Liver (tissue), 8 donors: ENCODE measurements at regions not wholly inside any gene's neighbourhood (a gene's known extent, or its start where the extent isn't known, plus 50 kb on each side); places are given as distances from the start of the nearest gene placed in this dataset.
A peak's percentile ranks its signal among the peaks of the same experiment; 100 is the strongest.

Experiments used
- DNase-seq: peaks from one replicate; pipeline ENCODE4 v3.0.0-alpha.2; 2017; ENCODE audit warnings: low spot score
- H3K27ac ChIP-seq, 2 donors: one replicate each; pipeline ENCODE4 v1.7.0; 2013; ENCODE audit warnings: inconsistent platforms in 2 of 2, low read length in 2 of 2, control low read depth in 1 of 2, low read depth in 1 of 2, mild to moderate bottlenecking in 1 of 2
- H3K27me3 ChIP-seq, 4 donors: one replicate each; pipeline versions ENCODE4 v1.6.1 to v1.7.0; 2013; ENCODE audit warnings: low read length in 3 of 4, inconsistent platforms in 1 of 4, mild to moderate bottlenecking in 1 of 4, moderate library complexity in 1 of 4; ENCODE audit not compliant: control insufficient read depth in 4 of 4, insufficient read depth in 4 of 4
- H3K36me3 ChIP-seq, 4 donors: one replicate each; pipeline versions ENCODE4 v1.6.1 to v1.7.0; 2013; ENCODE audit warnings: low read length in 3 of 4, mild to moderate bottlenecking in 3 of 4, low read depth in 1 of 4, moderate library complexity in 1 of 4; ENCODE audit not compliant: control insufficient read depth in 4 of 4, insufficient read depth in 3 of 4
- H3K4me1 ChIP-seq, 4 donors: one replicate each; pipeline versions ENCODE4 v1.6.1 to v1.7.0; 2013; ENCODE audit warnings: low read length in 3 of 4, mild to moderate bottlenecking in 3 of 4, moderate library complexity in 1 of 4; ENCODE audit not compliant: control insufficient read depth in 4 of 4, insufficient read depth in 4 of 4
- H3K4me3 ChIP-seq, 3 donors: one replicate each; pipeline versions ENCODE4 v1.6.1 to v1.7.0; 2013; ENCODE audit warnings: low read length in 3 of 3, control low read depth in 1 of 3, low read depth in 1 of 3, mild to moderate bottlenecking in 1 of 3
- H3K9ac ChIP-seq, 2 donors: one replicate each; pipeline ENCODE4 v1.7.0; 2013; ENCODE audit warnings: low read length in 2 of 2, mild to moderate bottlenecking in 2 of 2, moderate library complexity in 2 of 2, control low read depth in 1 of 2, low read depth in 1 of 2
- H3K9me3 ChIP-seq, 4 donors: one replicate each; pipeline versions ENCODE4 v1.6.1 to v1.7.0; 2013; ENCODE audit warnings: low read length in 3 of 4; ENCODE audit not compliant: control insufficient read depth in 4 of 4
- EGR1 ChIP-seq, 2 donors: IDR thresholded peaks; 2 replicates each; pipeline ENCODE4 v1.6.1; 2016 to 2018; ENCODE audit warnings: antibody characterized with exemption in 2 of 2, low read depth in 2 of 2
- FOXA1 ChIP-seq: IDR thresholded peaks from 2 replicates; pipeline ENCODE4 v1.6.1; 2016; ENCODE audit warnings: antibody characterized with exemption
- GABPA ChIP-seq, 2 donors: IDR thresholded peaks in 1 of 2; conservative IDR thresholded peaks in 1 of 2; 2 replicates each; pipeline ENCODE4 v1.6.1; 2016; ENCODE audit warnings: antibody characterized with exemption in 2 of 2, mild to moderate bottlenecking in 1 of 2, moderate library complexity in 1 of 2
- HNF4A ChIP-seq, 2 donors: conservative IDR thresholded peaks; 2 replicates each; pipeline ENCODE4 v1.6.1; 2016; ENCODE audit warnings: antibody characterized with exemption in 2 of 2, mild to moderate bottlenecking in 2 of 2
- HNF4G ChIP-seq: IDR thresholded peaks from 2 replicates; pipeline ENCODE4 v1.6.1; 2016; ENCODE audit warnings: antibody characterized with exemption
- JUND ChIP-seq, 2 donors: IDR thresholded peaks; 2 replicates each; pipeline ENCODE4 v1.6.1; 2016; ENCODE audit warnings: antibody characterized with exemption in 2 of 2
- MAX ChIP-seq: IDR thresholded peaks from 2 replicates; pipeline ENCODE4 v1.6.1; 2016; ENCODE audit warnings: antibody characterized with exemption
- NR2F2 ChIP-seq: IDR thresholded peaks from 2 replicates; pipeline ENCODE4 v1.6.1; 2016; ENCODE audit warnings: antibody characterized with exemption
- RAD21 ChIP-seq, 2 donors: IDR thresholded peaks; 2 replicates each; pipeline ENCODE4 v1.6.1; 2016; ENCODE audit warnings: antibody characterized with exemption in 2 of 2, mild to moderate bottlenecking in 2 of 2
- REST ChIP-seq: IDR thresholded peaks from 2 replicates; pipeline ENCODE4 v1.6.1; 2016; ENCODE audit warnings: antibody characterized with exemption, mild to moderate bottlenecking
- SP1 ChIP-seq: IDR thresholded peaks from 2 replicates; pipeline ENCODE4 v1.6.1; 2018; ENCODE audit warnings: antibody characterized with exemption, mild to moderate bottlenecking
- YY1 ChIP-seq: IDR thresholded peaks from 2 replicates; pipeline ENCODE4 v1.6.1; 2016; ENCODE audit warnings: antibody characterized with exemption, mild to moderate bottlenecking
- WGBS: extraction: QIAGEN DNeasy Blood & Tissue Kit; methylation state at CpG from one replicate; pipeline ENCODE4 v1.1.7; 2013; 5-methylcytosine and 5-hydroxymethylcytosine counted together
- TF ChIP-seq, protein P1 (sequence below): fragments of 150-350 bp; IDR thresholded peaks from 2 replicates; pipeline ENCODE4 v1.5.1; 2017; ENCODE audit warnings: improper control_type of control experiment, low read depth, low read length; ENCODE audit not compliant: missing input control
- TF ChIP-seq, protein P2 (sequence below): IDR thresholded peaks from 2 replicates; pipeline ENCODE4 v1.6.1; 2016; ENCODE audit warnings: antibody characterized with exemption
- TF ChIP-seq, protein P3 (sequence below): IDR thresholded peaks from 2 replicates; pipeline ENCODE4 v1.6.1; 2016; ENCODE audit warnings: antibody characterized with exemption
- donor health status: healthy.
- donor health status: healthy.
- donor health status: healthy.
- donor health status: healthy.
- donor health status: healthy.

GRCh38 chr18:78596794-78597345, 382.7 kb upstream of the SALL3 start:
- H3K4me3 ChIP-seq, result no peak overlapping the region
- no peaks in the 10 kb centered on the region for H3K4me1 ChIP-seq
- no peak overlapping the region for H3K9ac ChIP-seq
- no peak overlapping the region for H3K27ac ChIP-seq
- DNase-seq, result no peak
- no peak for TF ChIP-seq JUND (IDR thresholded peaks at IDR 0.05)
- TF ChIP-seq HNF4G, result no peak
- TF ChIP-seq, protein P1, sequence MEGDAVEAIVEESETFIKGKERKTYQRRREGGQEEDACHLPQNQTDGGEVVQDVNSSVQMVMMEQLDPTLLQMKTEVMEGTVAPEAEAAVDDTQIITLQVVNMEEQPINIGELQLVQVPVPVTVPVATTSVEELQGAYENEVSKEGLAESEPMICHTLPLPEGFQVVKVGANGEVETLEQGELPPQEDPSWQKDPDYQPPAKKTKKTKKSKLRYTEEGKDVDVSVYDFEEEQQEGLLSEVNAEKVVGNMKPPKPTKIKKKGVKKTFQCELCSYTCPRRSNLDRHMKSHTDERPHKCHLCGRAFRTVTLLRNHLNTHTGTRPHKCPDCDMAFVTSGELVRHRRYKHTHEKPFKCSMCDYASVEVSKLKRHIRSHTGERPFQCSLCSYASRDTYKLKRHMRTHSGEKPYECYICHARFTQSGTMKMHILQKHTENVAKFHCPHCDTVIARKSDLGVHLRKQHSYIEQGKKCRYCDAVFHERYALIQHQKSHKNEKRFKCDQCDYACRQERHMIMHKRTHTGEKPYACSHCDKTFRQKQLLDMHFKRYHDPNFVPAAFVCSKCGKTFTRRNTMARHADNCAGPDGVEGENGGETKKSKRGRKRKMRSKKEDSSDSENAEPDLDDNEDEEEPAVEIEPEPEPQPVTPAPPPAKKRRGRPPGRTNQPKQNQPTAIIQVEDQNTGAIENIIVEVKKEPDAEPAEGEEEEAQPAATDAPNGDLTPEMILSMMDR, result no peak
- peaks cover 0 to 7% (median under 1%) of the 10 kb centered on the region in 4 donors for H3K9me3 ChIP-seq
- H3K27me3 ChIP-seq, result no peaks in the 10 kb centered on the region
- WGBS, result 55% methylated on average over 8 of the region's 8 CpGs
- H3K36me3 ChIP-seq, result no peaks in the 10 kb centered on the region

DNA sequence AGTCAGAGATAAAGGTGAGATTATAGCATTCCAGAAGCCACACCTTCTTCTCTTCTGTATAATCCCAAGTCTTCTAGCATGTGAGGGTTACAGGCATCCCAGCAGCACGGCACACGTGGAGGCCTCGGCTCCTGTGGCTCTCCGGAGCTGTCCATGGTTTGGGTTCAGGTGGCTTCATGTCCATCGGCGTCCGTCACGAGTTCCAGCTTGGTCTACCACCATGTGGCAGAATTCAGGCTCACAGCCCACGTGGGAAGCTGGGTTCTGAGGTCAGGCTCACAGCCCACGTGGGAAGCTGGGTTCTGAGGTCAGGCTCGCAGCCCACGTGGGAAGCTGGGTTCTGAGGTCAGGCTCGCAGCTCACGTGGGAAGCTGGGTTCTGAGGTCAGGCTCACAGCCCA, 378.3 kb upstream of the SALL3 start:
- H3K36me3 ChIP-seq, result no peaks in the 10 kb centered on the region
- no peak overlapping the region for H3K9ac ChIP-seq
- no peaks in the 10 kb centered on the region for H3K27me3 ChIP-seq
- peak; percentile 10 for DNase-seq
- TF ChIP-seq SP1 (no peak), FOXA1 (no peak), HNF4A (conservative IDR thresholded peaks at IDR 0.05) (no peak), MAX (no peak), GABPA (IDR thresholded peaks at IDR 0.05 in 1 of 2, conservative IDR thresholded peaks at IDR 0.05 in 1 of 2) (no peak), YY1 (no peak), REST (no peak), EGR1 (IDR thresholded peaks at IDR 0.05; ENCODE audit: low read depth in 2 of 2) (no peak), JUND (IDR thresholded peaks at IDR 0.05) (no peak)
- TF ChIP-seq, protein P2, sequence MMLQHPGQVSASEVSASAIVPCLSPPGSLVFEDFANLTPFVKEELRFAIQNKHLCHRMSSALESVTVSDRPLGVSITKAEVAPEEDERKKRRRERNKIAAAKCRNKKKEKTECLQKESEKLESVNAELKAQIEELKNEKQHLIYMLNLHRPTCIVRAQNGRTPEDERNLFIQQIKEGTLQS, result no peak
- peaks cover 0 to 3% (median 0%) of the 10 kb centered on the region in 4 donors for H3K9me3 ChIP-seq
- H3K4me1 ChIP-seq, result no peaks in the 10 kb centered on the region
- no peak overlapping the region for H3K4me3 ChIP-seq
- WGBS, result 75% methylated on average over 14 of the region's 14 CpGs
- H3K27ac ChIP-seq, result no peak overlapping the region

DNA sequence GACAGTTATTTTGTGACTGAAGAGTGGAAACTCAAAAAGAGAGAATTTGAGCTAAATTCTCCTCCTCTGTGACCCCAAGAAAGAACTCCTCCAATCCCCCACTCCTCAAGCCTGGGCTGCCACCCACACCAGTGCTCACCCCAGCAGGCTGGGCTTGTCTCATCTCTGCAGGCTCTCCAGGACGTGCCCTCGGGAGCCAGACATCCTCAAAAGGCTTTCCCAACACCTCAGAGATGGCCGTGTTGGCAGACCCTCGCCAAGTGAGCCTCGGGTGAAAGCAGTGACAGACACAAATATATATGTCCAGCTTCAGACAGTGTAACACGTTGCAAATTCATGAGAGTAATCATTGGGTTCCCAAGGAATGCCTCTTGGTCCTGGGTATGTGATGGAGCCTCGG, 377.7 kb upstream of the SALL3 start:
- peak; percentile 17 for DNase-seq
- Histone ChIP-seq H3K4me3 (no peak overlapping the region), H3K36me3 (no peaks in the 10 kb centered on the region), H3K27me3 (no peaks in the 10 kb centered on the region), H3K4me1 (no peaks in the 10 kb centered on the region), H3K27ac (no peak overlapping the region), H3K9me3 (peaks cover 0 to 3% (median 0%) of the 10 kb centered on the region in 4 donors), H3K9ac (no peak overlapping the region)
- 70% methylated on average over 7 of the region's 7 CpGs for WGBS
- TF ChIP-seq RAD21 (IDR thresholded peaks at IDR 0.05) (no peak), SP1 (no peak), MAX (no peak), YY1 (no peak), JUND (IDR thresholded peaks at IDR 0.05) (no peak), REST (no peak), NR2F2 (no peak)
- TF ChIP-seq, protein P2, result no peak
- TF ChIP-seq, protein P3, sequence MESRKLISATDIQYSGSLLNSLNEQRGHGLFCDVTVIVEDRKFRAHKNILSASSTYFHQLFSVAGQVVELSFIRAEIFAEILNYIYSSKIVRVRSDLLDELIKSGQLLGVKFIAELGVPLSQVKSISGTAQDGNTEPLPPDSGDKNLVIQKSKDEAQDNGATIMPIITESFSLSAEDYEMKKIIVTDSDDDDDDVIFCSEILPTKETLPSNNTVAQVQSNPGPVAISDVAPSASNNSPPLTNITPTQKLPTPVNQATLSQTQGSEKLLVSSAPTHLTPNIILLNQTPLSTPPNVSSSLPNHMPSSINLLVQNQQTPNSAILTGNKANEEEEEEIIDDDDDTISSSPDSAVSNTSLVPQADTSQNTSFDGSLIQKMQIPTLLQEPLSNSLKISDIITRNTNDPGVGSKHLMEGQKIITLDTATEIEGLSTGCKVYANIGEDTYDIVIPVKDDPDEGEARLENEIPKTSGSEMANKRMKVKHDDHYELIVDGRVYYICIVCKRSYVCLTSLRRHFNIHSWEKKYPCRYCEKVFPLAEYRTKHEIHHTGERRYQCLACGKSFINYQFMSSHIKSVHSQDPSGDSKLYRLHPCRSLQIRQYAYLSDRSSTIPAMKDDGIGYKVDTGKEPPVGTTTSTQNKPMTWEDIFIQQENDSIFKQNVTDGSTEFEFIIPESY, result no peak
